HG03565 (cell line): ENCODE measurements at regions not wholly inside any gene's neighbourhood (a gene's known extent, or its start where the extent isn't known, plus 50 kb on each side); places are given as distances from the start of the nearest gene placed in this dataset.
"Not testable (repeated sequence)": the region's sequence is repeated elsewhere in the genome, so short reads cannot be mapped to it uniquely, and the experiment has no call there.

Experiments used
- ATAC-seq: cut with Tn5 transposase; IDR thresholded peaks from one replicate; pipeline ENCODE4 v1.9.1; 2021; ENCODE audit warnings: mild to moderate bottlenecking, moderate library complexity; ENCODE audit not compliant: unreplicated experiment

DNA sequence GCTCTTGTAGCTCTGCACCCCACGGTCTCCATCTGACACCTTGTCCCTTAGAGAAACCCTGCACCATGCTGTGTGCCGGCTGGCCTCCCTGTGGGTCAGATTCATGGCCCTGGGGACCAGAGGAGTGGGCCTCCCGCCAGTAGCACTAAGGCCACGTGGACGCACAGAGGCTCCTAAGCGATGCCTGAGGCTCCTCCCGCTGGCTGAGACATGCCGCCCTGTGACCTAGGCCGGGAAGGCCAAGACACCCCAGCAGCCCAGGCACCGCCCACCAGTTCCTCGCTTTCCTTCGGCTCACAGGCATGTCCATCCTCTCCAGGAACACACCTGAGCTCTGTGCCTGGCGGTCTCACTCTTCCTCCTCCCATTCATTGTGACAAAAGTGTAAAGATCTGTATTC is 311.0 kb downstream of the THBS2 start:
- no peak for ATAC-seq

DNA sequence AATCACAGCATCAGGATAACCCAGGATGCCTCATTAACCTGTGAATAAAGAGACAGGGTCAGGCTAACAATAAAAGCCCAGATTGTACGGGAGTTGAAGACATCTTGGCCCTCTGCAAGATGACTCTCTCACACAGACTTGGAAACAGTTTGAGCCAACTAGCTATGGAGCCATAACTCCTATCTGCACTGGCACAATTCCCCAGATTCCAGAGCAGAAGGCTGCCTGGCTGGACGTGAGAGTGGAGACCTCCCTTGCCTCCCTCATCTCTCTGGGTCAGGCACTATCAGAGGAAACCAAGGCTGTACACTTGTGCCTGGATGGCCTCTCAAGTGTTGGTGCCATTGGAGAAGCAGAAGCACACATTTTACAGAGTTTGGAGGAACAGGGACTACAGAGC is 312.6 kb downstream of the THBS2 start:
- ATAC-seq, result no peak

DNA sequence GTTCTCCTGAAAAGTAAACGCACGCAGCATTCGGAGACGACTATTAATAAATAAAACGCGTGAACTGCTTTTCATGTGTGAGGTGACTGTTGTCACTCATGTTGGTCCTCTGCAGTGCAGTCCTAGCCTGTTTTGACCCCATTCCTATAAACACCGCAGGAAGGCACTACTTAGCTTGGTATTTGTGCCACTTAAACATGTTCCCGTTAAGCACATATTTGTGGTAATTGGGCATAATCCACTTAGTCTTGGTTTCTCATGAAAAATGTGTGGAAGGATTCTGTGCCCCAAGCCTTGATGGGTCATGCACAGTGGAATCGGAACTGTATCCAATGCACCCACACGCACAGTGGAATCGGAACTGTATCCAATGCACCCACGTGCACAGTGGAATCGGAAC is 313.9 kb downstream of the THBS2 start:
- ATAC-seq, result no peak

DNA sequence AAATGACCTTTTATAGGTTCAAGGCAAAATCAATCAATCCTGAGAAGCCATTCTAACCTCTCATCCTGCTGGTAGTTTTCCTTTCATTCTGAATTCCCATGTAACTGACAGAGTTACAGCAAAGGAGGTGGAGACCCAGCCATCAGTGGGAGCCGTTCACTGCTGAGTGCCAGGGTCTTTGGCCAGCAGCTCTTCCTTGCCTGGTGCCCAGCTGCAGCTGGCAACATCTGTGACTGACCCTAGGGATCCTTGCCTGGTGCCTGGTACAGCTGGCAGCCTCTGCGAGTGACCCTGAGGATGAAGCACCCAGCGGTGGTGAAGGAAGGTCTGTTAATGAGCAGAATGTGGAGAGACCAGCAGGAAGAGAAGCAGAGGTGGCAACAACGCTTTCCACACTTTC is 314.6 kb downstream of the THBS2 start:
- ATAC-seq, result no peak

DNA sequence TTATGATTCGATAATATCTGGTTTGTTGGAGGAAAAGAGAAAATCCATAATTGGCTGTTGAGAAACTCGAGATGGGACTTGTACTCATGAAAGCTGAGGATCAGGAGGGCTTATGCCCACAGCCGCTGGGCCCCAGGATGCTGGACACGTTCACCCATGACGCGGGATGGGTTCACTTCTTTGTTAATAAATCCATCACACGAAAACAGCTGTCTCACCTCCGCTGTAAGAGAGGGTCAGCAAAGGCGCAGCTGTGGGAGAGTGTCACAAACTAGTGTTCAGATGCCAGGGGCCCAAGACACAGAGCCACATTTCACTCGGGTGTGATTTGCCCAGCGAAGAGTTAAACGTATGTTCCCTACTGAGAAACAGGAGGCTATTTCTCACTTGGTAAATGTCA is 315.1 kb downstream of the THBS2 start:
- no peak for ATAC-seq

DNA sequence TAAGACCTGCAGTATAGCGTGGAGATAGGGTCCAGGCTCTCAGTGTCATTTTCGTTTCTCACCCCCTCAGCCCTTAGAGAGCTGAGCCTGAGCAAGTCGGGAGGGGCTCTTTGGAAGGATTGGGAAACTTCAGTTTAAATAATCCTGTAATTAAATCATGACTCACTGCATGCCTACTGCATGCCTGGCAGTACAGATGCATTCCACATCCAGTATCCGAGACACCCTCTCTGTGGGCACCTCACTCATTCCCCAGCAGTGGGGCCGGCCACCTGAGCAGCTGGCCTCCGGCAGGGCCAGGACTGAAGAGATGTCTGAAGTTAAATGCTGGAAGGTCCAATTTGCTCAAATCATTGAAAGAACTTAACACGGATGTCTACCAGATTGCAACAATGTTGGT is 316.6 kb downstream of the THBS2 start:
- ATAC-seq, result no peak

DNA sequence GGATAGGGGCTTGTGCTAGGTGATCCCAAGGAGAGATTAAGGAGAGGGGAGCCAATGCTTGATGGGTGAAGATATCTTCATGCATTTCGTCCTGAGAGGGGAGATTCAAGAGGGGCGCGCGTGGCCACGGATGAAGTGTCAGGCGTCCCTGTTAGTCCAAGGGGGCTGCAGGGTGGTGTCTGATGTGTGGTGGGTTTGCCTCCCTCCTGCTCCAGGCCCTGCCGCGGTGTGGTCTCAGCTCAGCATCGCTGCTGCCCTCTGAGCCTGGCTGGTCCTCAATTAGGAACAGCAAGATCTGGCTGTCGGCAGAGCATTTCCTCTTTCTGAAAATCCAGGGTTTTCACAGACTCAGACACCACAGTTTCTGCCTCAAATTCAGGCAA is 318.0 kb downstream of the THBS2 start:
- no peak for ATAC-seq

DNA sequence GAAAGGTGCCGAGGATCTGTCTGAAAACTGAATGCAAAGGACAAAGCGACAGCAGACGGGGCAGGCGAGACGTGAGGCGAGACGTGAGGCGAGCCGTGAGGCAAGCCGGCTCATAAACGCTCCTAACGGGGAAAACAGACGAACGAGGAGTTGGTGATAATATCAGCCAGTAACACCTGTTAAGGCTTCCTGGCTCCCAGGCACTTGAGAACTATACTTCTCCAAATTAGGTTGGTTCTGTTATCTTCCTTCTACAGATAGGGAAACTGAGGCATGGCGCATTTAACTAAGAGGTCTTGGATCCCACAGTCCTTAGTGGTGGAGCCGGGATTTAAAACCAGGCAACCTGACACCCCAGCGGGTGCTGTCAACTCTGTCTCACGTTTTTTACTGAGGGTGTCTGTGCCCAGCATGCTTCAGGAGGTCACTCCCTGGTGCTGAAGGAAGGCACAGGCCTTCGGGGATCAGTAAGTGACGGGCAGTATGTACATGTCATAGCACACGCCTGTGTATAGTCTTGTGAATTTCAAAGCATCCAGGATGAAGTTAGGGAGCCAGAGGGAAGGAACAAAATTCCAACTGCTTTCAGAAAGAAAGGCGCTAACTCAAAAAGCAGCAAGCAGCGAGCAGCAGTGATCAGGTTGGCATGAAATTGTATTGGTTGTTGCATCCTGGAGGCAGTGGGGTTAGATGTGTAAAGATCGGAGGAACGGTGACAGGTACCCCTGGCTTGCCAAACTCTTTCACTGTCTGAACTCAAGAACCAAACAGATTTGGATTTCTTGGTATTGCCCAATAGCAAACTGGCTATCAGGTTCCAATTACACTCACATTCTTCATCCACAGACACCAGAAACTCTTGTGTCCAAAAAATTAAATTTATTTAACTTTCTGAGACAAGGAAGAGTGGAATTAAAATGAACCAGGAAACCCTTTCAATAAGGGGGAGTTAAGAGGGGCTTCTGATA is 318.7 kb downstream of the THBS2 start:
- ATAC-seq, result no peak

DNA sequence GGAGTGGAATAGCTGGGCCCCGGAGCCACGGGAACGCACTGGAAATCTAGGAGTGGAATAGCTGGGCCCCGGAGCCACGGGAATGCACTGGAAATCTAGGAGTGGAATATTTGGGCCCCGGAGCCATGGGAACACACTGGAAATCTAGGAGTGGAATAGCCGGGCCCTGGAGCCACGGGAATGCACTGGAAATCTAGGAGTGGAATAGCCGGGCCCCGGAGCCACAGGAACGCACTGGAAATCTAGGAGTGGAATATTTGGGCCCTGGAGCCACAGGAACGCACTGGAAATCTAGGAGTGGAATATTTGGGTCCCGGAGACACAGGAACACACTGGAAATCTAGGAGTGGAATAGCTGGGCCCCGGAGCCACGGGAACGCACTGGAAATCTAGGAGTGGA is 321.5 kb downstream of the THBS2 start:
- not testable (repeated sequence) for ATAC-seq

DNA sequence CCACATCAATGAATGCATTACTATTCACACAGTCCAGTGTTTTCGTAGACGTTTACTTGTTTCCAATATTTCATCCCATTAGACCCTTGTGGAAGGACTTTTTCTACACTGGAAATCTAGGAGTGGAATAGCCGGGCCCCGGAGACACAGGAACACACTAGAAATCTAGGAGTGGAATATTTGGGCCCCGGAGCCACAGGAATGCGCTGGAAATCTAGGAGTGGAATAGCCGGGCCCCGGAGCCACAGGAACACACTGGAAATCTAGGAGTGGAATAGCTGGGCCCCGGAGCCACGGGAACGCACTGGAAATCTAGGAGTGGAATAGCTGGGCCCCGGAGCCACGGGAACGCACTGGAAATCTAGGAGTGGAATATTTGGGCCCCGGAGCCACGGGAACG is 322.6 kb downstream of the THBS2 start:
- not testable (repeated sequence) for ATAC-seq

DNA sequence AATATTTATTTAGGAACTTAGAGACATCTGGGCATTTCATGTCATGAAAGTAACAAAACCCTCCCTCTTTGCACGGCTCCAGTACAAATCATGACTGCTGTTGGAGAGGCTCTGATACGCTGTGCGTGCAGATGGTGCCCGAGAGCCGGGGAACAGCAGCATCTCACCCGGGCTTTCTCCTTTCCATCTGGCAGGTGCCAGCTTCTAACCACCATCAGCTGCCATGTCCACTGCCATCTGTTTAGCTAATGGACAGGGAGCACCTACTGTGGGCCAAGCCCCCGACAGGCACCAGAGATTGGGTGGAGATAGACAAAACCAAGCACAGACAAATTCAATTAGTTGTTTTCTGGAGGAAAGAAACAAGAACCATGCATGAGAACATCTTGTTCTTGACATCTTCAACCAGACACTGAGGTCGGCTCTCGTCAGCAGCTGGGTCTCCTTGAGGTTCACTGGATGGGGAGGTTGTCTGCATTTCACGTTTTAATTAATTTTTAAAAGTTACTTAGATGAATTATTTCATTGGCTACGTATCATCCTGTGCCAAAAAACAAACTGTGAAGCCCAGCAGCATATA is 323.7 kb downstream of the THBS2 start:
- ATAC-seq, result no peak

DNA sequence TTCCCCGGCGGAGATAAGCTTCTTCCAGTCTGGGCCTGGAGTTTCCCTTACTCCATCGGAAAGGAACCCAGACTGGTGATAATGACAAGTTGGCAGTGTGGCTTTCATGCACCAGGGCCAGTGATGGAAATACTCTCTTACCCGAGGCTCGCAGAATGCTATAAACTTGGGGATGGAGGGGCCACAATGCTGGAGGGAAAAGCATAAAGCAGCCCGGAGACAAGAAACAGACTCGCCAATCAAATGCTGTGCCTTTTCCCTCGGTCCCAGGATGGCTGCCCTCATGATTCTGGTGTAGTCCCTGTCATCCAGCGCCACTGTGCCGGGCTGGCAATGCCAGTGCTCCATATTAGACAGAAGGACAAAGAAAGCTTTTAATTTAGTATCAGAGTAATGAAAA is 325.6 kb downstream of the THBS2 start:
- ATAC-seq, result no peak

DNA sequence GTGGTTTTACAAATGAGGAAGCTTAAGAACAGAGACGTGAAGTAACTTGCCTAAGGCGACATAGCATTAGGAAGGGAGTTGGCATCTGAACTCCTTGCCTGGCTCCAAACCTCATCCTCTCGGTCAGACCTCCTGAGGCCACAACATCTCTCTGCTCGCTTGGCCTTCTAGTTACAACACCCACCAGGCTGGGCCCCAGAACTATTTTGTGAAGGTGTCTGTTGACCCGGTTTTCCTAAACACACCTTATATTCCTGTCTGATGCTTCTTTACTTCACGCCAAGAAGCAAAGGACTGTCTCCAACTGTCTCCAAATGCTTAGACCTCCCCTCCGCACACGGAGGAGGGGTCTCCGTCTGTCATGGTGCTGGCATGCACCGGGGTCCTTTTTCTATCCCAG is 326.6 kb downstream of the THBS2 start:
- no peak for ATAC-seq

DNA sequence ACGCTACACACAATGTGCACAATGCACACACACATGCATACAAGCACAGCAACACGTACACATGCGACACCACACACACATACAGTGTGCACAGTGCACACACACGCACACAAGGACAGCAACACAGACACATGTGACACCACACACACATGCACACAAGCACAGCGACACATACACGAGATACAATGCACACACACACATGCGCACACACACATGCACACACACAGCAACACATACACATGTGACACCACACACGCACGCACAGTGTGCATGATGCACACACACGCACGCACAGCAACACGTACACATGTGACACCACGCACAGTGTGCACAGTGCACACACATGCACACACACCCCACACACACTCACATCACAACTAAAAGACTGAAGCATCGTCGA is 327.3 kb downstream of the THBS2 start:
- no peak for ATAC-seq

DNA sequence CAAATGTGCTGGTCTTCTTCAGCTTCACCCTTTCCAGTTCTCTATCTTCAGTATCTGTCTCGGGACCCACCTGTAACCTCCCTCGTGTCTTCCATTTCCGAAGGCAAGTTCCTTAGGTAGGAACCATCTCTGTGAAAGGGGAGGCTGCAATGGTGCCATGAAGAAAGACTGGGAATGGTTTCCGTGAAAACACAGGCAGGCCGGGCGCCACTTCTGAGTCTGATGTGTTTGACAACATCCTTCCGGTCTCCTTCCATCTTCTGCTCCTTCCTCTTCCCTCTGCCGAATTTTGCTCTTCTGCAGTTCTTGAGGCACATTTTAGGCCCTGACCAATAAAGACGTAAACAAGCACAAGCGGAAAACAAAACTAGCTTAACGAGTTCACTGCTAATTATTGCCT is 328.0 kb downstream of the THBS2 start:
- ATAC-seq, result no peak

DNA sequence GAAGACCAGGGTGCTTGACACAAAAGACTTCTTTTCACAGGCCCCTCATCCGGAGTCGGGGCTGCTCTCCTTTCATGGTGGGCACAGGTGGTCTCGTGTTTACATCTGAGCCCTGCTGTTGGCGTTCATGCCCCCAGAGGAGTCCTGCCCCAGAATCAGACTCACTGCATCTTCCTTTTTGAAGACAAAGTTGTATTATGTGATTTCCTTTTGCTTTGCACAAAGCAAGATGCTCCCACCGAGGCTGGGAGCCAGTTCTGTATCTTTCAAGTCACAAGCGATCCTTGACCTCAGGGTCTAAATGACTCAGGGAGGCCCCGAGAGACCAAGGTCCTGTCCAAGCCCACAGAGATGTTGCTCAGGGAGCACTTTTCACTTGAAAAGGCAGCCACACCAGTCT is 330.5 kb downstream of the THBS2 start:
- ATAC-seq, result no peak

DNA sequence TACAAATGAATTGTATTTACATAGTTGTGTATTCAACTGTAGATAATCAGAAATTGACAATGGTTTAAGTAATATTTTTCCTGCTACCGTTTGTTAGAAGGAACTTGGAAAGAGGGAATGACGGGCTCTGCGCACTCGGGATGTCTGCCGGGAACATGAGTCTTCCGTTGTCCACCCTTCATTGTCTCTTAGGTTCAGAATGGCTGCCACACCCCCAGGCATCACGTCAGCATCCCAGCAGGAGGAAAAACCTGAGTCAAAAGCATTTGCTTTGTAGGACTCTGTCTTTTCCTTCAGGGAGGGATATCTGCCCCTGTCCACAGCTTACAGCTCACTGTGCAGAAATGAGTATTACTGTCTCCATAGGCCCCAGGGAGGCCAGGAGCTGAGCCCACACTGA is 331.2 kb downstream of the THBS2 start:
- ATAC-seq, result no peak

DNA sequence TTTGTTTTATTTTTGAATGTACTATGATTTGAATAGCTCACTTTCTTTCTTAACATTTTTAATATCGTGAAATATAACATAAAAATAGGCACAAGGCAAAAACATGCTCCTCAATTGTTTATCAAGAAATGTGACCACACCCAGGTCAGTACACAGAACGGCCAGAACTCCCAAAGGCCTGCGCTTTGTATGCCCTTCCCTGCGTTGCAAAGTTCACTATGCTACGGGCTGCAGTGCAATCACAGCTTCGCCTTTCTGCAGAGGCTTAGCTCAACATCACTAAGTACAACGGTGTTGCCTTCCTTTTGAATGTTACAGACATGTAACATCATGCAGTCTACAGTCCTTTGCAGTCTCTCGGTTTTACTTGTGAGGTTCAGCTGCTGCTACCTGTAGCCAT is 333.4 kb downstream of the THBS2 start:
- ATAC-seq, result no peak

DNA sequence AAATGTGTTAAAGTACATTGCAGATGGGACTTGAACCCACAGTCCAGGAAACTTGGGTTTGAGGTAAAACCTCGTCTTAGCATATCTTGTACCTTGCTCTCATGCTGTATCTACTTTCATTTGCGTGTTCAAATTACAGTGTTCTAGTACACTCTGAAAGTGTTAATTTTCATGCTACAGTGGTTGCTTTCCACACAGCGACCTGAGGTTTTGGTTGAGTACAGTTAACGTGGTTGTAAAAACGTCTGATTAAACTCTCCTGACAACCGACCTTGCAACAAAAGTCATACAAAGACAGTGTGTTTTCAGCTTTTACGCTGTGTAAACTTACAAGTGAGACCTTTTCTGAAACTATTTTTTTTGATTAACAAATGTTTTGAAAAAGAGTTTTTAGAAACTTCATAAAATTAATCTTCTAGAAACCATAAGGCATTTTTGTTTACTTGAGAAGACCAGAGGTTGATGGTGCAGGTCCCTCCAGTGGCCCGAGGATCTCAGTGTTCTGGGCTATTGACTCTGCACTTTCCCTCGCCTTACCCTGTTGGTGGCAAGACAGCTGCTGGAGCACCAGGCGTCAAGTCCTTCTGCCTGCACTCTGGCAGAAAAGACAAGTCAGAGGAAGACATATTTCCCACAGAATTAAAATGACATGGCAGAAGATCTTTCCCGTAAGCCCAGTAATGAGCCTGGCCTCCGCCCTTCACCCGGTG is 334.0 kb downstream of the THBS2 start:
- ATAC-seq, result no peak

DNA sequence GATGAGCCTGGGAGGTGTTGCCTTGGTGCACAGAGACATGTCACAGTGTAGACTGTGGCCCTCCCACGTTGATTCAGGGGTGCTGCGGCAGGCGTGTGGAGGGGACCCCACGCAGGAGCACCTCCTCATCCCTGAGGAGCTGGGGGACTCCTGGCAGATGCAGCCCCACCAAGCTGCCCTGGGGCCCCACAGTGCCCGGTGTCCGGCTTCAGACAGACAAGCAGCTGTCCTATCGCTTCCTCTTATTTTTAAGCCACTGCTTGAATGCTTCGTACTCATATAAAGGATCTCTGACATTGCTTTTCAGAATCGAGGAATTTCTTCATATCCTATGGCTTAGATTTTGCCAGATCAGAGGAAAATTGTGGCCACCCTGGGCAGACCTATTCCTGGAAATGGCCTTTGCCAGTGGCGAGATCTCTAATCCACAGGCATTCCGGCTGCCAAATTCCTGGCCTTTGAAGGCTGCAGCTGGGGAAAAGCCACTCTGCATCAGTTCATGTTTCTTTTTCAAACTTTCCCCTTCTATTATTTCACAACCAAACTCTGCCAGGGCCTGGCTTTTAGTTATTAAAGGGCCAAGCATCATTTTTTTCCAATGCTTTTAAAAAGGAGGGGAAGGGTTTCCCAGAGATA is 337.0 kb downstream of the THBS2 start:
- no peak for ATAC-seq

DNA sequence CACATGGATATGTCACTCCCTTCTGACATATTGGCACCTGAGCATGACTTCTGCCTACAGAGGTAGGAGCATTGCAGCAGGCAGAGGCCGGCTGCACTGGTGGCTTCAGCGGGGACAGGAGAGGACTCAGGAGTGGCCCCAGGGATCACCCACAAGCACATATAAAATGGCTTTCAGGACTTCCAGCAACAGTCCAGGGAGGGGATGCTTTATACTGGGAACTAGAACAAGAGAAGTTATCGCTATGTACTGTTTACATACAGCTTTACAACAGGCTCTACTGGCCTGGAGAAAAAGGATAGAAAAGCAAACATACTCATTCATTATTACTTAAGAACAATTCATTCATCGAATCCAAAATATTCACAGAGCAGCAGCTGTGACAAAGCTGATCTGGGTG is 337.8 kb downstream of the THBS2 start:
- ATAC-seq, result no peak

DNA sequence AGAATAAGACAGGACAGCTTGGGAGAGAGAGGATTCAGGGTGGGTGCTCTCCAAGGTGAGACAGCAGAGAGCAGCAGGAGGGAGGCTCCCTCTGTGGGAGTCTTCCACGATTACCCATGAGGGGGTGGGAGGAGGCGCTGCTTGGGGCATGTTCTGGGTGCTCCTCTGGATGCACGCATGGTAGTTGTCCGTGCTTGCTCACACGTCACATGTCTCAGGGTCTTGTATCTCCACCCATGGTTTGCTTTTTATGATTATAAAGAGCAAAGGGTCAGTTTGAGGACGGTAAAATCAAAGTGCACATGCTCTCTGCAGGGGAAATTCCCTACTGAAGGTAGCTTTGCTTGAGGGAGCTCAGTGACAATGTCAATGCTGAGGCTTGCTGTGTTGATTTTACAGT is 338.4 kb downstream of the THBS2 start:
- no peak for ATAC-seq
